Smooth muscle cell of the brain vasculature (primary cell): ENCODE measurements at regions not wholly inside any gene's neighbourhood (a gene's known extent, or its start where the extent isn't known, plus 50 kb on each side); places are given as distances from the start of the nearest gene placed in this dataset.
A peak's percentile ranks its signal among the peaks of the same experiment; 100 is the strongest.

ENCODE experiments used
- DNase-seq: peaks from one replicate; pipeline ENCODE4 v3.0.0-alpha.2; 2012; ENCODE audit warnings: low read depth, low spot score

DNA sequence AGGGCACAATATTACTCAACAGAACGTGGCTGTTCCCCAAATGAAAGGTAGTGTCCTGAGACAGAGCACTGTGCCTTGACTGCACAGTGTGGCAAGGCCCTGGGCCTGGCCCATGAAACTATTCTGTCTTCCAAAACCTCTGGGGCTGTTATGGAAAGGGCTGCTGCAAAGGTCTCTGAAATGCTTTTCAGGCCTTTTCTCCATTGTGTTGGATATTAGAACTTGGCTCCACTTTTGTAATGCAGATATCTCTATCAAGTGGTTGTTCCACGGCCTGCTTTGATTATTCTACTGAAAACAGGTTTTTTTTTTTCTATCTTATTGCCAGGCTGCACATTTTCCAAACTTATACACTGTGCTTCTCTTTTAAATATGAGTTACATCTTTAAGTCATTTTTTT lies 777.5 kb upstream of the TYRP1 start:
- no peak for DNase-seq

GRCh38 chr9:11928871-11929321 lies 764.3 kb upstream of the TYRP1 start:
- DNase-seq = no peak

- DNase-seq = no peak
These were observed 762.1 kb upstream of the TYRP1 start for GRCh38 chr9:11931109-11931508.

DNA sequence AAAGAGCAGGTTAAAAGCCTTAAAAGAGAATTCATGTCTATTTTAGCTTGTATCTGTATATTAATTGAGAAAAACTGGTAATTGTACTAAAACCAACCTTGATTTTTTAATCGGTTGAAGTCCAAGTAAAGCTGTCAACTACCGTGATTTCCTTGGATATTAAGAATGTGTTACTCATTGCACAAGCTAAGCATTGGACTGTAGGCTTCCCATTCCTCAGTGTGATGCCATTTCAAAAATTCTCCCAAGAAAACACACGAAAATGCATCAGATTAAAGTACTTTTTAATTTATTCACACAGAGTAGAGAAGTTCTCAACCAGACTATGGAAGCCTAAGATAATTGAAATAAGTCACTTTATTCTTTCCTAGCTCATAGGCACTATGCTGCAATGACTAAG lies 761.4 kb upstream of the TYRP1 start:
- DNase-seq = no peak

DNA sequence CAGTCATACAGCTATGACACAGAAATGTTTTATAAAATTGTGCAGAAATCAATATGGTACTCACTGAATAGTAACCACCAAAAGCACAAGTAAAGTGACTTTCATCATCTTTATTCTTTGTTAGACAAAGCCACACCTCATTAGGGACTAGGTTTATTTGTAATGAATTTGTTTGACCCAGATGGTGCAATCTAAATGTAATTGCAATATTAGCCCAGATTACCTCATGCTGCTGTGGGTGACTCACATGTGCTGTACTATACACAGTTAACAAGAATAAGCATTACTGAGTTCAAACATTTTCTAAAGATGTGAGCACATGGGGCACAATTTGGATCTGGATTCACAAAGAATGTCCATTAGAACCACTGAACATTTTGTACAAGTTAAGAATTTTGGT lies 759.3 kb upstream of the TYRP1 start:
- DNase-seq = no peak

DNA sequence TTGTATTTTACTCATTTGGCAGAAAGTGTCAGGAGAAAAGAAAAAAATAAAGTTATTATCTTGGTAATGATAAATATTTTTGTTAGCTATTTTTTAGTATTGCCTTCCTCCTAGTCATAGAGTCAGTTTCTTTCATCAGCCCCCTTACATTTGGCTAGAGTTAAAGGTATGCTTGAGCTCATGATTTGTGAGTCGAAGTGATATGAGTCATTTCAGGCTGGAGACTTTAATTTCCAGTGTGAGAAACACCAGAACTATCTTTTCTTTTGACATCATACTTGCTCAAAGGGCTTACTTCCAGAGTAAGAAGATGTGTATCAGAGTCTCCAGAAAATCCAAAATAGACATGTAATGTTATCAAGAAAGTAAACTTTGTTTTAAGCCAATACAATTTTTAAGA lies 746.7 kb upstream of the TYRP1 start:
- DNase-seq = no peak

DNA sequence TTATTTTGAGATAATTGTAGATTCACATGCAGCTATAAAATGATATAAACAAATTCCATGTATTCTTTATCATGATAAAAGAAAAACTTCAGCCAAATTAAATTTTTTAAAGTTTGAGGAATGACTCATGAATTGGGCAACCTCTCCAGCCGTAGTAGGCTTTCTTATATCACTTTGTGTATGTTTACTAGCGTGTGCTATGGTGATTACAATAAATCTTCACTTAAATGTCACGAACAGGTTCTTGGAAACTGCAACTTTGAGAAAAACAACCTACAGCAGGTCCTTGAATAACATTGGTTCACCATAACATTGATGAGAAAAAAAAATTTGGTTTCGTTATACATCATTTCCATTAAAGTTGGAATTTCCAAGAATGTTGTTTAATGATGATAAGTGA lies 730.9 kb upstream of the TYRP1 start:
- no peak for DNase-seq

DNA sequence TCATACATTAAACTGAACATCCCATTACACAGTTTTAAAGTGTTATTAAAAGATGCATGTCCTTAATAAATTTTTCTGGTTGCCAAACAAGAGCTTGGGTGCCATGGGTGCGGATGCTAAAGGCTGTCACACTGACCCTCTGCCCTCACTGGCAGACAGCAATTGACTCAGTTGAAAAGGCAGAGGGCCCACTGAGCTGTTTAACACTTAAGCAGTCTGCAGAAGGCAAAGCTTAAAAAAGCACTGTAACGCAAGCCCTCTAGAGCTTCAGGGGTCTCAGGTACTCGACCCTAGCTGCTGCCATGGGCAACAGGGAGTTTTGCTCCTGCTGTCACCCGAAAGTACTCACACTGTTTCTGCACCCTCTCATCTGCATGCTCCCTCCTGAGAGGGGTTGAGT lies 726.4 kb upstream of the TYRP1 start:
- no peak for DNase-seq

DNA sequence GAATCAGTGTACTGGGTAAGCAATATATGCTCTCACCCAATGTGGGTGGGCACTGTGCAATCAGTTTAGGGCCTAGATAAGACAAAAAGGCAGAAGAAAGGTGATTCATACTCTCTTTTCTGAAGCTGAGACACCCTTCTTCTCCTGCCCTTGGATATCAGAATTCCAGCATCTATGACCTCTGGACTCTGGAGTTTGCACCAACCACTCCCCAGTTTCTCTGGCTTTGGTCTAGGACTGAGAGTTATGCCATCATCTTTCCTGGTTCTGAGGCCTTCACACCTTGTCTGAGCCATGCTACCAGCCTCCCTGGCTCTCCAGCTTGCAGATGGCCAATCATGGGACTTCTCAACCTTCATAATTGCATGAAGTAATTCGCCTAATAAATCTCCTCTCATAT lies 724.6 kb upstream of the TYRP1 start:
- no peak for DNase-seq

GRCh38 chr9:11973011-11973410 lies 720.2 kb upstream of the TYRP1 start:
- peak; percentile 10 for DNase-seq

DNA sequence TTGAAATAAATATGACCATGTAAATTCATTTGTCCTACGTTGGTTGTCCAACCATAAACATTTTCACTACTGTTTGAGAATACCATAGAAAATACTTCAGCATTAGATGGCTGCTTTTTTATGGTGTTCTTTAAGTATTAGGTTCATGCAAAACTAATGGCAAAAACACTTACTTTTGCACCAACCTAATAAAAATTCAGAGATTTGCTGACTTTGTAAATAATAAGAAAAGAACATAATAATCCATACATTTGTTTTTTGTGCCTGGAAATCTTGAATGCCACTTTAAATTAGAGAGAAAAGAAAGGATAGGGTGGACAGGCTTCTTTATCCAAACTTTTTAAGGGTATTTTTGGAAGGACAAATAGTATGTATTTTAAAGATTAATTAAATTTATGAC lies 719.7 kb upstream of the TYRP1 start:
- no peak for DNase-seq

DNA sequence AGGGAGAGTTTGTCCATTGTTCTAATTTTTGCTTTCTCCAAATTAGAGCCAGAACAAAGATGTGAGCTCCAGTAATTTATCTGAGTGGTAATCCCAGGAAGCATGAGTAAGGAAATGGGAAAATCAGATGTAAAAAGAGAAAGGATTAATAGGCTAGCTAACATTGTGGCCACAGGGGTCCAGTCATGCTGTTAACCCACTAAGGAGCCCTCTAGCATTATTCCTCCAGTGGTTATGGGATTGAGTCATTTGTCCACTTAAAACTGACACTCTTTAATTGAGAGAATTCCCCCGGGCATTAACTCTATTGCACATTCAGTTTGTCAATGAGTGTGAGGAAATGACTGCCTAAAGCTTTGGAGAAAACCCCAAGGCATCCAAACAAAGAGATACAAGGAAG lies 700.3 kb upstream of the TYRP1 start:
- DNase-seq = no peak

GRCh38 chr9:12014488-12014887 lies 678.7 kb upstream of the TYRP1 start:
- no peak for DNase-seq

DNA sequence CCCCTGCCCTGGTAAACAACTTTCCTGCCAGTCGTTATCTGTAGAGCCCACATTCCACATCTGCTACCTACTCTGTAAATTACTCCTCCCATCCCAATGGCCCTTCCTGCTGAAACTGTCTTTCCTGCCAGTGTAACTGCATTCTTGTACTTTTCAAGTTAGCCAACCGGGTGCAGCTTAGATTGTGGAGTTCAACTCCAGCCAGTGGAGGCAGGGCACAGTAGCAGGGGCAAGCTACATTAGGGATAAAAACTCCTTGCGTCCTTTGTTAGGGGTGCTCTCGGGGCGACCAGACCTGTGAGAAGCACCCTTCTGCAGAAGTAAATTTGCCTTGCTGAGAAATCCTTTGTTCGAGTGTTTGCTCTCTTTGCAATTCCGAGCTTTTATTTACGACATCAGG lies 639.0 kb upstream of the TYRP1 start:
- DNase-seq = no peak

- no peak for DNase-seq
These were observed 636.3 kb upstream of the TYRP1 start for GRCh38 chr9:12056874-12057273.

GRCh38 chr9:12060067-12060466 lies 633.1 kb upstream of the TYRP1 start:
- DNase-seq = no peak

DNA sequence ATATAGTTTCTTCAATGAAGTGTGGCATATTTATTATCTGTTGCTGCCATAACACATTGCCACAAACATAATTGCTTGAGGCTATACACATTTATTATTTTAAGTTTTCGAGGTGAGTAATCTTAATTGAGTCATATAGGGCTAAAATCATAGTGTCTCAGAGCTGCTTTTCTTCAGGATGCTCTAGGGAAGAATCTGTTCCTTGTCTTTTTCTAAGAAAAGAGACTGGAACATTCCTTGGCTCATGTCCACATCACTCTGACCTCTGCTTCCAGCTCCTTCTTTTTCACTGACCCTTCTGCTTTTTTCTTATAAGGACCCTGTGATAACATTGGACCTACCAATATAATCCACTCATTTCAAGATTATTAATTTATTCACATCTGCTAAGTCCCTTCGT lies 632.4 kb upstream of the TYRP1 start:
- DNase-seq = no peak

DNA sequence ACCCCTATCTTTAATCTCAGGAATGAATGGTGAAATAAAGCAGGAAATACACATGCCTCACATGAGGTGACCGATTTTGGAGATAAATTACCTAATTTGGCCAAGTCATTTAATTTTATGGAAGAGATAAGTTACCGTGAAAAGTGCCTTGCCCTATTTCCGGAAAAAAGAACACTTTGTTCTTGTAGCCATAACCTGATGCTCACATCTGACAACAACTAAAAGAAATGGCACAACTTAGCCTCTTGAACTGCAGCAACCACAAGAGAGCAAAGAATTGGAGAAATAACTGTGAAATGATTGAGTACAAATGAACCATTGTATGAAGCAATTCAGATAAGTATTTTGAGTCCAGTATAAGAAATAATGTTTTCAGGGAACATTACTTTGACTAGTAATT lies 628.1 kb upstream of the TYRP1 start:
- no peak for DNase-seq

GRCh38 chr9:12065686-12066085 lies 627.5 kb upstream of the TYRP1 start:
- no peak for DNase-seq

GRCh38 chr9:12066455-12067035 lies 626.6 kb upstream of the TYRP1 start:
- DNase-seq = no peak

DNA sequence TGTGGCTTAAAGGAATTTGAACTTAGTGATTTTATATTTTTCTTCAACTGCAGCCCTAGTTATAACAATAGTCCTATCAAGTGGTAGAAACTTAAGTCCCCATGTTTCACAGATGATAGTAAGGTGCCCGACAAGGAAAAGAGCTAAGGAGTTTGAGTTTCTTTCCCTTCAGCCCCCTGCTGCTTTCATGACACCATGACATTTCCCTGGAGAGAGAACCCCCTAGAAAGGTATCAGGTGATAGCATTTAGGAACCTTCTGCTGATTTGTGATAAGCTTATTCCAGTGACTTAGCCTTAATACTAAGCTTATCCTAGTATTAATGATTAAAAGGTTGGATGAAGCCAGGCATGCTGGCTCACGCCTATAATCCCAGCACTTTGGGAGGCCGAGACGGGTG lies 623.8 kb upstream of the TYRP1 start:
- DNase-seq = no peak

DNA sequence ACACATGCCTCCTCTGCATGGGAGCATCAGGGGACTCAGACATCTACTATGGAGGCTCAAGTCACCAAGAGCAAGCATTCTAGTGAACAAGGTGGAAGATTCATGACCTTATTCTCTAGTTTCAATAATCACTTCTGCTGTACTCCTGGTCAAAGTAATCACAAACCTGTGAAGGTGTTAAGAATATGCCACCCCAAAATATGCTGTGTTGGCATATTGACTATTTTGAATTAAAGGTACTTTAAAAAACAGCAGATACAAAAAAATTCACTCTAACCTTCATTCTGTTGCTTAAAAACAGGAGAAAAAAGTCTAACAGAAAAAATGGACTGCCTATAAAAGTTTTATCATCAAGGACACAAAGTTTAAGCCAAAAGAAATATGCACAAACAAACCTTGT lies 607.8 kb upstream of the TYRP1 start:
- DNase-seq = no peak

- DNase-seq = no peak
These were observed 601.2 kb upstream of the TYRP1 start for GRCh38 chr9:12091865-12092527.

DNA sequence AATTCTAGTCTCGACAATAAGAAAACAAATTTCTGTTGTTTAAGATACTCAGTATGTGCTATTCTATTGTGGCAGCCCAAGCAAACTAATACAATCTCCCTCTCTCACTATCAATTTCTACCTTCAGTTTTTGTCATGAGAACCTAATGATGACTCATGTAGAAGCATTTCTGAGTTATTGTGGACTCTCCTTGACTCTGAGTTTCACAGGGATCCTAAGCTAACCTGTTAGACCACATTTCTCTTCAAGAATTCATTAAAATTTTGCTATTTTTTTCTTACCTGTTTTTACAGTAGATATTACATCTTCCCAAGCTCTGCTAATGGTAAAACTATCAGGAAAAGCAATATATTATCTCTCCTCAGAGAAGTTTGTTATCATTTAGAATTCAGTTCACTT lies 599.1 kb upstream of the TYRP1 start:
- no peak for DNase-seq
